Activated B cell treated with CpG ODN at 0.5 μM for 24 hours (primary cell): ENCODE measurements at regions not wholly inside any gene's neighbourhood (a gene's known extent, or its start where the extent isn't known, plus 50 kb on each side); places are given as distances from the start of the nearest gene placed in this dataset.

Experiments used
- ATAC-seq: fragments of 200-7000 bp; cut with Tn5 transposase; one replicate; pipeline ENCODE4 v1.10.0; 2021; ENCODE audit warnings: low read depth, mild to moderate bottlenecking, moderate library complexity
- CTCF ChIA-PET: fragments of 350-600 bp; sonication (Branson Sonifier 250); formaldehyde crosslinking; loops from one replicate; lab custom pipeline; 2021; ENCODE audit warnings: antibody characterized with exemption; lab: Charles Lee
- POLR2A ChIA-PET: fragments of 350-600 bp; sonication (Branson Sonifier 250); formaldehyde crosslinking; loops from one replicate; lab custom pipeline; 2021; ENCODE audit warnings: antibody characterized with exemption; lab: Charles Lee
- DNase-seq: peaks from one replicate; pipeline ENCODE4 v3.0.0; 2022
- H3K27ac Mint-ChIP-seq: one replicate; pipeline ENCODE4 v1.8.0; 2020; ENCODE audit warnings: mixed read lengths
- H3K27me3 Mint-ChIP-seq: one replicate; pipeline ENCODE4 v1.8.0; 2021; ENCODE audit warnings: mixed read lengths
- H3K36me3 Mint-ChIP-seq: one replicate; pipeline ENCODE4 v1.8.0; 2021; ENCODE audit warnings: low read depth, mixed read lengths
- H3K4me1 Mint-ChIP-seq: one replicate; pipeline ENCODE4 v1.8.0; 2021; ENCODE audit warnings: mixed read lengths
- H3K4me3 Mint-ChIP-seq: one replicate; pipeline ENCODE4 v1.8.0; 2020; ENCODE audit warnings: mild to moderate bottlenecking, mixed read lengths
- H3K9me3 Mint-ChIP-seq: one replicate; pipeline ENCODE4 v1.8.0; 2020; ENCODE audit warnings: mixed read lengths
- CTCF ChIP-seq: fragments of 200-600 bp; IDR thresholded peaks from one replicate; pipeline ENCODE4 v1.8.0; 2022; ENCODE audit warnings: antibody characterized with exemption, mild to moderate bottlenecking
- intact Hi-C: fragments of 100-400 bp; cut with micrococcal nuclease; formaldehyde crosslinking; loops from one replicate; pipeline ENCODE4 v1.15.1; 2024

- Mint-ChIP-seq H3K27me3 (no peaks in the 10 kb centered on the region), H3K9me3 (peaks cover 2% of the 10 kb centered on the region), H3K4me3 (no peak overlapping the region), H3K4me1 (peaks cover 14% of the 10 kb centered on the region), H3K36me3 (no peaks in the 10 kb centered on the region), H3K27ac (no peak overlapping the region)
- ATAC-seq (no peak), DNase-seq (no peak)
- intact Hi-C loops: no loop called here
- ChIA-PET POLR2A (no interaction called here), CTCF (no interaction called here)
- no peak for TF ChIP-seq CTCF
These were observed 187.5 kb downstream of the TANC2 start for GRCh38 chr17:63153488-63153887.

DNA sequence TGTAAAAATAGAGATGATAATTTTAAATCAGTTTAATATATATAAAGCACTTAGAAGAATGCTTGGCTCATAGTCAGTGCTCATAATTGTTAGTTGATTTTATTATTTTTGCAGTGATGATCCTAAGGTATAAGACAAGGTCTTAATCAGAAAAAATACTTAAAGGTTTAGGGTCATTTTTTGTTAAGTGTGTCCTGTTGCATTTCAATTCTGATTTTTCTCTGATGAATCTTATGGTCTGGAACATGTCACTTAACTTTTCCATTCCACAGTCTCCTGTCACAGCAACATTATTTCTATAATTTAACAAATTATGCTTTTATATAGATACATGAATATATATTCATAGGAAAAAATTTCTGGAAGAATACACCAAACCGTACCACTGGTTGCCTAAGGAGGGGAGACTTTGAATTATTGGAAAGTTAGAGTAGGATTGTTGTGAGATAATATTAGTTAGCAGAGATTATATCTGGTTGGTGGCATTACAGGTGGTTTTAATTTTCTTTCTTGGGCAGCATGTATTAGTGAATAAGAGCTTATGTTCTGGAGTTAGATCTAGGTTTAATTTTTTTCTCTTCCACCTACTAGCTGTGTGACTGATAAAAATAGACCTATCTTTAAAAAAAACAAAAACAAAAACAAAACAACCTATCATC is 188.7 kb downstream of the TANC2 start:
- CTCF ChIA-PET: no interaction called here

GRCh38 chr17:63156986-63157385 is 191.0 kb downstream of the TANC2 start:
- H3K4me3 Mint-ChIP-seq: no peak overlapping the region
- ATAC-seq (no peak), DNase-seq (no peak)
- no peak overlapping the region for H3K27ac Mint-ChIP-seq
- peaks cover 2% of the 10 kb centered on the region for H3K9me3 Mint-ChIP-seq
- no peak for TF ChIP-seq CTCF
- CTCF ChIA-PET: no interaction called here
- intact Hi-C loops: no loop called here
- no peaks in the 10 kb centered on the region for H3K36me3 Mint-ChIP-seq
- POLR2A ChIA-PET: no interaction called here
- peaks cover 11% of the 10 kb centered on the region for H3K4me1 Mint-ChIP-seq
- no peaks in the 10 kb centered on the region for H3K27me3 Mint-ChIP-seq

More for the DNA sequence above, 188.7 kb downstream of the TANC2 start:
- no peak for DNase-seq
- Mint-ChIP-seq H3K27ac (no peak overlapping the region), H3K36me3 (no peaks in the 10 kb centered on the region), H3K9me3 (peaks cover 2% of the 10 kb centered on the region), H3K27me3 (no peaks in the 10 kb centered on the region), H3K4me1 (peaks cover 14% of the 10 kb centered on the region), H3K4me3 (no peak overlapping the region)
- intact Hi-C loops: no loop called here
- no peak for TF ChIP-seq CTCF
- POLR2A ChIA-PET: no interaction called here
- ATAC-seq: no peak

DNA sequence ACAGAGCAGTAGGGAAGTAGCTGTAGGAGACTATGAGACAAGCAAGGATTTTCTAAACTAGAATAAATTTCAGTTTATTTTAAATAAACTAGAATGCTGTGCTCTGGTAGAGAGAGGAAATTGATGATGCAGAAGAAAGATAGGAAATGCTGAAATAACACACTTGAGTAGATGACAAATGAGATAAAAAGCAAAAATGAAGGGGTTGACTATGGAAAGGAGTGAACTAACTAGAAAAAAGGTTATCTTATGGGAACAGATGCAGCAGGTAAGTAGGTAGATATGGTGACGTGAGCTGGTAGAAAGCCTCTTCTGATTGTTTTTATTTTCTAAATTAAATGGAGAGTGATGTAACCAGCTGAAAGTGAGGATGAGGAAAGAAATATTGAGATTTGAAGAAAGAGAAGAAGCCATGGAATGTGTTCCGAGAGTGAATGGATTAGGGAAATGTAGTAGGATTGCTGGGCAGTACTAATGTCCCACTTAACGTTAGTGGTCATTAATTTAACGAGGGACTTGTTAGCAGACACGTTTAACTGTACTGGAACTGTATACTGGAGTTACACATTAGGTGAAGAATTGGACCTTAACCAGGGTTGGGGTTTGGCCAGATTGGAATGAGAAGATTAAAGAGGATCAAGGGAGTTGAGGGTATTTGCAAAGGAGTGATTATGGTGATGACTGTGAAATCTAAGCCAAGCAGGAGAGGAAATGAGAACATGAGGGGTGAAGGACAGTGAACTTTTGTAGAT is 196.5 kb downstream of the TANC2 start:
- intact Hi-C loops: no loop called here
- TF ChIP-seq CTCF: no peak
- H3K27ac Mint-ChIP-seq: no peak overlapping the region
- DNase-seq (no peak), ATAC-seq (no peak)
- H3K36me3 Mint-ChIP-seq: no peaks in the 10 kb centered on the region
- CTCF ChIA-PET: no interaction called here
- no peaks in the 10 kb centered on the region for H3K4me1 Mint-ChIP-seq
- H3K9me3 Mint-ChIP-seq: no peaks in the 10 kb centered on the region
- peaks cover 4% of the 10 kb centered on the region for H3K27me3 Mint-ChIP-seq
- H3K4me3 Mint-ChIP-seq: no peak overlapping the region
- POLR2A ChIA-PET: no interaction called here

- no peaks in the 10 kb centered on the region for H3K9me3 Mint-ChIP-seq
- no peaks in the 10 kb centered on the region for H3K4me1 Mint-ChIP-seq
- intact Hi-C loops: no loop called here
- H3K27ac Mint-ChIP-seq: no peak overlapping the region
- ATAC-seq (no peak), DNase-seq (no peak)
- ChIA-PET POLR2A (no interaction called here), CTCF (no interaction called here)
- peaks cover 4% of the 10 kb centered on the region for H3K27me3 Mint-ChIP-seq
- no peak for TF ChIP-seq CTCF
- no peak overlapping the region for H3K4me3 Mint-ChIP-seq
- no peaks in the 10 kb centered on the region for H3K36me3 Mint-ChIP-seq
These were observed 197.1 kb downstream of the TANC2 start for GRCh38 chr17:63163158-63163520.
